ENCODE measurements at regions not wholly inside any gene's neighbourhood (a gene's known extent, or its start where the extent isn't known, plus 50 kb on each side); places are given as distances from the start of the nearest gene placed in this dataset.

- no peak for DNase-seq
These were observed 152.5 kb downstream of the DMRT2 start for GRCh38 chr9:1202512-1203280.

GRCh38 chr9:1207686-1208085, 157.5 kb downstream of the DMRT2 start:
- no peak for DNase-seq

- no peak for DNase-seq
These were observed 158.0 kb downstream of the DMRT2 start for GRCh38 chr9:1208157-1208556.

- DNase-seq: no peak
These were observed 160.8 kb downstream of the DMRT2 start for GRCh38 chr9:1210954-1211353.

- no peak for DNase-seq
These were observed 166.4 kb downstream of the DMRT2 start for GRCh38 chr9:1216532-1216931.

- no peak for DNase-seq
These were observed 166.9 kb downstream of the DMRT2 start for GRCh38 chr9:1217076-1217475.

- no peak for DNase-seq
These were observed 169.1 kb downstream of the DMRT2 start for GRCh38 chr9:1219284-1219683.

GRCh38 chr9:1221298-1221697, 171.1 kb downstream of the DMRT2 start:
- no peak for DNase-seq

GRCh38 chr9:1222511-1222910, 172.4 kb downstream of the DMRT2 start:
- DNase-seq: no peak

- DNase-seq: no peak
These were observed 182.1 kb downstream of the DMRT2 start for GRCh38 chr9:1231998-1232919.

- DNase-seq: no peak
These were observed 183.4 kb downstream of the DMRT2 start for GRCh38 chr9:1233568-1233967.

GRCh38 chr9:1235650-1236049, 185.5 kb downstream of the DMRT2 start:
- no peak for DNase-seq

GRCh38 chr9:1236061-1236460, 185.9 kb downstream of the DMRT2 start:
- DNase-seq: no peak

- DNase-seq: no peak
These were observed 188.2 kb downstream of the DMRT2 start for GRCh38 chr9:1238407-1238806.

GRCh38 chr9:1248743-1249142, 198.6 kb downstream of the DMRT2 start:
- no peak for DNase-seq

GRCh38 chr9:1253064-1253979, 203.2 kb downstream of the DMRT2 start:
- DNase-seq: no peak

- no peak for DNase-seq
These were observed 203.9 kb downstream of the DMRT2 start for GRCh38 chr9:1254071-1254470.

GRCh38 chr9:1256178-1256577, 206.0 kb downstream of the DMRT2 start:
- no peak for DNase-seq

- DNase-seq: no peak
These were observed 211.1 kb downstream of the DMRT2 start for GRCh38 chr9:1261266-1261665.

GRCh38 chr9:1261879-1262766, 212.0 kb downstream of the DMRT2 start:
- no peak for DNase-seq

GRCh38 chr9:1267141-1267570, 217.0 kb downstream of the DMRT2 start:
- DNase-seq: no peak

- DNase-seq: no peak
These were observed 217.4 kb downstream of the DMRT2 start for GRCh38 chr9:1267581-1267980.

All from activated CD4-positive, alpha-beta T cell treated with anti-CD3 and anti-CD28 coated beads, Interleukin-2, Interleukin-6, amounts not matched to agents 100 ng/mL and 50 ng/mL, durations not matched to agents 16 hours and 8 hours (primary cell).